ENCODE measurements at regions not wholly inside any gene's neighbourhood (a gene's known extent, or its start where the extent isn't known, plus 50 kb on each side); places are given as distances from the start of the nearest gene placed in this dataset.

- TF ChIP-seq CTCF (conservative IDR thresholded peaks at IDR 0.05): no peak
- no peak for TF ChIP-seq EZH2 (IDR thresholded peaks at IDR 0.05; ENCODE audit: low read depth)
Measured at GRCh38 chr3:117005911-117006522, 296.4 kb downstream of the TUSC7 start.

All from PC-9 (cell line).